RWPE1 (cell line): ENCODE measurements at regions not wholly inside any gene's neighbourhood (a gene's known extent, or its start where the extent isn't known, plus 50 kb on each side); places are given as distances from the start of the nearest gene placed in this dataset.
"Not testable (repeated sequence)": the region's sequence is repeated elsewhere in the genome, so short reads cannot be mapped to it uniquely, and the experiment has no call there.

Experiments
- CTCF ChIA-PET: fragments of 350-600 bp; sonication (Branson Sonifier 250); formaldehyde crosslinking; extraction: SDS; loops from one replicate; lab custom pipeline; 2021; lab: Yijun Ruan, JAX
- POLR2A ChIA-PET: fragments of 400-600 bp; formaldehyde crosslinking; extraction: SDS; loops from one replicate; lab custom pipeline; 2020; ENCODE audit warnings: antibody characterized with exemption; ENCODE audit not compliant: low non-redundant PET; lab: Yijun Ruan, JAX
- DNase-seq: peaks from one replicate; pipeline ENCODE4 v3.0.0; 2012; ENCODE audit warnings: low spot score
- H3K27ac ChIP-seq: fragments of 450-650 bp; 2 replicates; pipeline ENCODE4 v1.5.1; 2017
- TF ChIP-seq, protein P1 (sequence below): fragments of 450-650 bp; conservative IDR thresholded peaks from 2 replicates; pipeline ENCODE4 v1.5.1; 2017; ENCODE audit warnings: low read depth, mild to moderate bottlenecking

DNA sequence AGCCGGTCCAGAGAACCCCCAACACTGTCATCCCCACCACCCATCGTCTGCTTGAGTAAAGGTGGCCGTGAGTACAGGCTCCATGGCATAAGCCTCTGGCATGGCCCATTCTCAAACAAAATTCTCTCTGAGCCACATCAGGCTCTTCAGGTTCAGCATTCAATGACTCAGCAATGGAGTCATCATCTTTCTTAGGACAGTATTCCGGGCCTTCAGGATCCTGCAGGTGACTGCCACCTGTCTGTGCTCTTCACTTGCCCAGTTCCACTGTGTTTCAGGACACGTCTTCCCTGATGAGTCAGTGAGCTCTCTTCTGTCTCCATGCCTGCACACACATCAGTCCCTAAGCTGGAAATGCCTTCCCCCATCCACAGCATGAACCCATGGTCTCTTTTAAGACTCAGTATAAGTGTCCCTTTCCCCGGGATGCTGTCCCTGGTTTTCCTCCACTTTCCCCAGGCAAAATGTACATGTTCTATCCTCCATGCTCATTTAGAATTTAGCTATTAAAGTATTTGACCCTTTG, 81.1 kb upstream of the FGGY start:
- ChIA-PET CTCF (interaction anchor here (0.7 kb wide), 1 partner anchor 133 kb away, joined by 3 read pairs; no protein-coding TSS in a partner anchor), POLR2A (interaction anchor here (0.9 kb wide), 1 partner anchor 411 kb away, joined by 4 read pairs; no protein-coding TSS in a partner anchor)
- TF ChIP-seq, protein P1, sequence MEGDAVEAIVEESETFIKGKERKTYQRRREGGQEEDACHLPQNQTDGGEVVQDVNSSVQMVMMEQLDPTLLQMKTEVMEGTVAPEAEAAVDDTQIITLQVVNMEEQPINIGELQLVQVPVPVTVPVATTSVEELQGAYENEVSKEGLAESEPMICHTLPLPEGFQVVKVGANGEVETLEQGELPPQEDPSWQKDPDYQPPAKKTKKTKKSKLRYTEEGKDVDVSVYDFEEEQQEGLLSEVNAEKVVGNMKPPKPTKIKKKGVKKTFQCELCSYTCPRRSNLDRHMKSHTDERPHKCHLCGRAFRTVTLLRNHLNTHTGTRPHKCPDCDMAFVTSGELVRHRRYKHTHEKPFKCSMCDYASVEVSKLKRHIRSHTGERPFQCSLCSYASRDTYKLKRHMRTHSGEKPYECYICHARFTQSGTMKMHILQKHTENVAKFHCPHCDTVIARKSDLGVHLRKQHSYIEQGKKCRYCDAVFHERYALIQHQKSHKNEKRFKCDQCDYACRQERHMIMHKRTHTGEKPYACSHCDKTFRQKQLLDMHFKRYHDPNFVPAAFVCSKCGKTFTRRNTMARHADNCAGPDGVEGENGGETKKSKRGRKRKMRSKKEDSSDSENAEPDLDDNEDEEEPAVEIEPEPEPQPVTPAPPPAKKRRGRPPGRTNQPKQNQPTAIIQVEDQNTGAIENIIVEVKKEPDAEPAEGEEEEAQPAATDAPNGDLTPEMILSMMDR = no peak
- H3K27ac ChIP-seq = no peak overlapping the region
- no peak for DNase-seq

DNA sequence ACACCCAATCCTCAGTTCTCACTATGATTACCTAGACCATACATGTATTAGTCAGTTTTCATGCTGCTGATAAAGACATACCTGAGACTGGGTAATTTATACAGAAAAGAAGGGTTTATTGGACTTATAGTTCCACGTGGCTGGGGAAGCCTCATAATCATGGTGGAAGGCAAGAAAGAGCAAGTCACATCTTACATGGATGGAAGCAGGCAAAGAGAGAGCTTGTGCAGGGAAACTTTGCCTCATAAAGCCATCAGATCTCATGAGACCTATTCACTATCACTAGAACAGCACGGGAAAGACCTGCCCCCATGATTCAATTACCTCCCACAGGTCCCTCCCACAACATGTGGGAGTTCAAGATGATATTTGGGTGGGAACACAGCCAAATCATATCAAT, 79.5 kb upstream of the FGGY start:
- POLR2A ChIA-PET, DNase-seq, H3K27ac ChIP-seq, CTCF ChIA-PET: not testable (repeated sequence)

DNA sequence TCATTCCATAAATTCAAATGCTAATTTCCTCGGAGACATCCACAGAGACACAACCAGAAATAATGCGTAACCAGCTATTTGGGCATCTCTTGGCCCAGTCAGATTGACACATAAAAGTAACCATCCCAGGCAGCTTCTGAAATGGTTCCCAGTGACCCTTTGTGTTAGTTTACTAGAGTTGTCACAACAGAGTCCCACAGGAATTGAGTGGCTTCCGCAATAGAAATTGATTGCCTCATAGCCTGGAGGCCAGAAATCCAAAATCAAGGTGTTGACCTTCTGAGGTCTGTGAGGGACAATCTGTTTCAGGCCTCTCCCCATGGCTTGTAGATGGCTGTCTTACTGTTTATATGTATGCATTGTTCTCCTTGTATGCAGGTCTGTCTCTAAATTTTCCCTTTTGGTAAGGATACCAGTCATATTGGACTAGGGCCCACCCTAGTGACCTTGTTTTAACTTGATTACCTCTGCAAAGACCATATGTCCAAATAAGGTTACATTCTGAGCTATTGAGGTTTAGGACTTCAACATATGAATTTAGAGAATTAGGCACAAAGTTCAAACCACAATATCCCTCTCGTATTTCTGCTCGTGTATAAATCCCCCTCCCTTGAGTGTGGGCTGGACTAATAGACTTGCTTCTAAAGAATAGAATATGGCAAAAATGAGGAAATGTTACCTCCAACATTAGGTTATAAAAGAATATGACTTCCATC, 78.2 kb upstream of the FGGY start:
- CTCF ChIA-PET = no interaction called here
- POLR2A ChIA-PET = no interaction called here

DNA sequence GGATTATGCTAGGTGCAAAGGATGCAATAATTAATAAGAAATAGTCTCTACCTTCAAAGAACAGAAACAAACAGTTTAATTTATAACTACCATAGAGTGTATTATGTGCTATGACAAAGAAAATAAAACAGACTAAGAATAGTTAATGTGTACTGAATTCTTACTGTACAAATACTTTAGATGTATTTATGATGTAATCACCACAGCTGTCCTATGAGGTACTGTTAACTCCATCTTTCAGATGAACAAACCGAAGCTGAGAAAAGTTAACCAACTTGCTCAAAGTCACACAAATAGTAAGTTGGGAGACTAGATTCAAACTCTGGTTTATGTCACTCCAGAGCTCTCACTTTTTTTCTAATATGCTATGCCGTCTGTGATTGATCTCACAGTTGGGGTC, 77.0 kb upstream of the FGGY start:
- no peak for DNase-seq
- ChIA-PET POLR2A (no interaction called here), CTCF (no interaction called here)
- TF ChIP-seq, protein P1 = no peak
- no peak overlapping the region for H3K27ac ChIP-seq

More for the DNA sequence above, 78.2 kb upstream of the FGGY start:
- TF ChIP-seq, protein P1 = no peak
- DNase-seq = no peak
- no peak overlapping the region for H3K27ac ChIP-seq

DNA sequence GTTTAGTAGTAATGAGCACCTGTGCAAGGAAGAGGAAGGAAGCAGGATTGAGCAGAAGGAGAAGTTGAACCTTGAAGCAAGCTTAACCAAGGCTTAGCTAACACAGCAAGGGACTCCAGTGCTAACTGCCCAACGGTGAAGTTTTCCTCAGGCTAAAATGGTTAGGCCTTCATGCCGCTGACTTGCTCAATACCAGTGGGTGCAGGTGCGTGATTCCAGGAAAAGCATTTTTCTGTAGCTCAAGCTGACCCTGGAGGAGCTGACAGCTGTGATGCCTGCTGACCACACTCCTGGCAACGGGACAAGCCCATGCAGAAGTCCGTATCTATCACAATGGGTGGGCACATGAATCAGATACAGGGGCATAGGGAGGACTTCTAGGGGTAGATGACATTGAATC, 76.5 kb upstream of the FGGY start:
- TF ChIP-seq, protein P1 = no peak
- CTCF ChIA-PET = no interaction called here
- DNase-seq = no peak
- POLR2A ChIA-PET = no interaction called here
- no peak overlapping the region for H3K27ac ChIP-seq

DNA sequence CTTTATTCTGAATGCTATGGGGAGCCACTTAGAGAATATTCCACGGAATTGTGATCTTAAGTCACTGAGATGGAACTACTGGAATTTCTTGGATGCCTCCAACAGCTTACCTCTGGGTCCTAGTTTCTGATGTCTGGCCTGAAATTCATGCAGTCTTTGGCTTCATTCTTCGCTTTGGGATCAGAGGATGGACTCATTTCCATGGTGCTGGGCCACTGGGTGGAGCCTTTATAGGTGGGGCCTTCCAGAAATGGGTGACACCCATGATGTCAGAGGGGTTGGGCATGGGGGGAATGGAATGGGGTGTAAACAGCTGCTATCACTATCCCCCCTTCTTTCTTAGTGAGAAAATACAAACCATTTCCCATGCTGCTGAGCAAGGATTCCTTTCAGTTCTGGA, 73.7 kb upstream of the FGGY start:
- H3K27ac ChIP-seq = no peak overlapping the region
- ChIA-PET CTCF (interaction anchor here (0.5 kb wide), 1 partner anchor 11 kb away, joined by 4 read pairs; no protein-coding TSS in a partner anchor), POLR2A (no interaction called here)
- TF ChIP-seq, protein P1 = no peak
- DNase-seq = no peak

DNA sequence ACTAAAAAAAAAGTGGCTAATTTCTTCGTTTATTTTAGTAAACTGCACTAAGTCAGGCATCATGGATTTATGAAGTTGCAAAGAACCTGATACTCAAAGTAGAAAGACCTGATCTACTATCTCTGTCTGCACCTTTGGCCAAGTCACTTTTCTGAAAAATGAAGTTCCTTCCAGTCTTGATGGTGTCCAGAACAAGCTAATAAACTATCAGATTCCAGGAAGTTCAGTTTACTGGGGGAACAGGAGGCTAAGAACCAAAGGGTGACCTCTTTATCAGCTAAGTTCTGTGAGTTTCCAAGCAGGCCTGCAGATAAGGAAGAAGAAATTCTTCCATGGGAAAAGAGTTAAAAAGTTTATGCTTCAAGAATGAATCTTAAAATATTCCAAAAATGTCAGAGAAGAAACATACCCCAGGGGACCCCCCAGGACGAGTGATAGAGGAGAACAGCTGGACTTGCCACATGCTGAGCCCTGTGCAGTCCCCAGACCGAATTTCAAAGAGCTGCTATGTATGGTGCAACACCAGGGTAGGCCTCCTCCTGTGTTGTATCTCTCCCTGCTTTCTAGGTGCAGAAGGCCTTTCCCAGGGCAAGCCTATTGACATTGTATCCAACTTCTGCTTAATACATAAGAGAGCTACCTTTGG, 72.8 kb upstream of the FGGY start:
- TF ChIP-seq, protein P1 = no peak
- CTCF ChIA-PET = interaction anchor here (0.5 to 1.0 kb wide), 2 partner anchors 535 to 556 kb away, joined by 3 read pairs; no protein-coding TSS in a partner anchor
- no peak overlapping the region for H3K27ac ChIP-seq
- no peak for DNase-seq
- POLR2A ChIA-PET = no interaction called here
